H9 (cell line): ENCODE measurements at regions not wholly inside any gene's neighbourhood (a gene's known extent, or its start where the extent isn't known, plus 50 kb on each side); places are given as distances from the start of the nearest gene placed in this dataset.

Source experiments
- DNase-seq: peaks from one replicate; pipeline ENCODE4 v3.0.0-alpha.2; 2017
- H2AFZ ChIP-seq: one replicate; pipeline ENCODE4 v1.6.1; 2013; ENCODE audit warnings: mild to moderate bottlenecking, low read length, control low read depth, moderate library complexity
- H2AK5ac ChIP-seq: 2 replicates; pipeline ENCODE4 v1.6.1; 2013; ENCODE audit warnings: low read length, control low read depth, mixed read lengths; ENCODE audit not compliant: insufficient read length
- H2BK120ac ChIP-seq: one replicate; pipeline ENCODE4 v1.6.1; 2013; ENCODE audit warnings: low read depth, mild to moderate bottlenecking, low read length, control low read depth, inconsistent platforms; ENCODE audit not compliant: poor library complexity, severe bottlenecking
- H2BK12ac ChIP-seq: 2 replicates; pipeline ENCODE4 v1.6.1; 2013; ENCODE audit warnings: low read length, control low read depth, mixed read lengths, low read depth; ENCODE audit not compliant: insufficient read length
- H2BK15ac ChIP-seq: 2 replicates; pipeline ENCODE4 v1.6.1; 2013; ENCODE audit warnings: low read depth, low read length, control low read depth
- H2BK20ac ChIP-seq: one replicate; pipeline ENCODE4 v1.6.1; 2013; ENCODE audit warnings: low read depth, mild to moderate bottlenecking, low read length, control low read depth, inconsistent platforms; ENCODE audit not compliant: poor library complexity, severe bottlenecking
- H2BK5ac ChIP-seq: 2 replicates; pipeline ENCODE4 v1.6.1; 2013; ENCODE audit warnings: low read length, control low read depth, mixed read lengths; ENCODE audit not compliant: insufficient read length
- H3K14ac ChIP-seq: 2 replicates; pipeline ENCODE4 v1.6.1; 2013; ENCODE audit warnings: low read length, control low read depth; ENCODE audit not compliant: insufficient read depth
- H3K18ac ChIP-seq: 2 replicates; pipeline ENCODE4 v1.6.1; 2013; ENCODE audit warnings: low read depth, mild to moderate bottlenecking, mixed read lengths, low read length, control low read depth; ENCODE audit not compliant: insufficient read length
- H3K23ac ChIP-seq: 2 replicates; pipeline ENCODE4 v1.6.1; 2013; ENCODE audit warnings: low read length, control low read depth, mixed read lengths, low read depth; ENCODE audit not compliant: insufficient read length
- H3K23me2 ChIP-seq: 2 replicates; pipeline ENCODE4 v1.6.1; 2013; ENCODE audit warnings: low read depth, mild to moderate bottlenecking, mixed read lengths, low read length, control low read depth; ENCODE audit not compliant: insufficient read length, poor library complexity, severe bottlenecking
- H3K27ac ChIP-seq: 2 replicates; pipeline ENCODE4 v1.5.1; 2013; ENCODE audit warnings: low read length, control low read depth, mixed read lengths, low read depth; ENCODE audit not compliant: insufficient read length
- H3K27me3 ChIP-seq: 2 replicates; pipeline ENCODE4 v1.6.1; 2013; ENCODE audit warnings: low read length, control low read depth, inconsistent platforms; ENCODE audit not compliant: insufficient read depth
- H3K4ac ChIP-seq: 2 replicates; pipeline ENCODE4 v1.6.1; 2013; ENCODE audit warnings: low read depth, mild to moderate bottlenecking, control low read depth, inconsistent platforms, low read length, moderate library complexity
- H3K4me1 ChIP-seq: 2 replicates; pipeline ENCODE4 v1.6.1; 2013; ENCODE audit warnings: low read length, control low read depth, inconsistent platforms; ENCODE audit not compliant: insufficient read depth
- H3K4me2 ChIP-seq: 2 replicates; pipeline ENCODE4 v1.6.1; 2013; ENCODE audit warnings: low read length, control low read depth, mixed read lengths; ENCODE audit not compliant: insufficient read length, insufficient read depth
- H3K56ac ChIP-seq: 2 replicates; pipeline ENCODE4 v1.6.1; 2013; ENCODE audit warnings: low read depth, mild to moderate bottlenecking, mixed read lengths, low read length, control low read depth; ENCODE audit not compliant: insufficient read length
- H3K79me1 ChIP-seq: 2 replicates; pipeline ENCODE4 v1.6.1; 2013; ENCODE audit warnings: low read depth, mild to moderate bottlenecking, moderate library complexity, low read length, control low read depth, inconsistent platforms; ENCODE audit not compliant: insufficient read depth, poor library complexity, severe bottlenecking
- H3K79me2 ChIP-seq: 2 replicates; pipeline ENCODE4 v1.6.1; 2013; ENCODE audit warnings: low read length, control low read depth, inconsistent platforms; ENCODE audit not compliant: insufficient read depth
- H3K9ac ChIP-seq: 2 replicates; pipeline ENCODE4 v1.6.1; 2013; ENCODE audit warnings: low read length, control low read depth, mixed read lengths; ENCODE audit not compliant: insufficient read length; ENCODE audit errors: extremely low read depth
- H3K9me3 ChIP-seq: one replicate; pipeline ENCODE4 v1.6.1; 2013; ENCODE audit warnings: low read depth, low read length, inconsistent platforms; ENCODE audit not compliant: control insufficient read depth
- H3T11ph ChIP-seq: one replicate; pipeline ENCODE4 v1.6.1; 2013; ENCODE audit warnings: mild to moderate bottlenecking, low read length, control low read depth, inconsistent platforms
- H4K20me1 ChIP-seq: one replicate; pipeline ENCODE4 v1.6.1; 2013; ENCODE audit not compliant: control insufficient read depth, insufficient read length, insufficient read depth
- H4K5ac ChIP-seq: 2 replicates; pipeline ENCODE4 v1.6.1; 2013; ENCODE audit warnings: low read depth, mild to moderate bottlenecking, mixed read lengths, low read length, control low read depth; ENCODE audit not compliant: insufficient read length
- H4K8ac ChIP-seq: replicated peaks from 2 replicates; pipeline ENCODE4 v1.6.1; 2013; ENCODE audit warnings: low read length, control low read depth, mixed read lengths, low read depth; ENCODE audit not compliant: insufficient read length
- H4K91ac ChIP-seq: 2 replicates; pipeline ENCODE4 v1.6.1; 2013; ENCODE audit warnings: low read depth, mild to moderate bottlenecking, moderate library complexity, mixed read lengths, low read length, control low read depth; ENCODE audit not compliant: insufficient read length
- H3K27ac Mint-ChIP-seq, 3 experiments: 2 replicates in 2 of 3; 3 replicates in 1 of 3; pipeline ENCODE4 v1.8.0; 2020 to 2021; ENCODE audit warnings: mixed read lengths in 3 of 3, mild to moderate bottlenecking in 1 of 3, moderate library complexity in 1 of 3
- H3K27me3 Mint-ChIP-seq: 2 replicates; pipeline ENCODE4 v1.8.0; 2021; ENCODE audit warnings: low read depth, mild to moderate bottlenecking, moderate library complexity, mixed read lengths
- H3K36me3 Mint-ChIP-seq, 3 experiments: 2 replicates in 2 of 3; 3 replicates in 1 of 3; pipeline ENCODE4 v1.8.0; 2020 to 2021; ENCODE audit warnings: low read depth in 3 of 3, mixed read lengths in 3 of 3; ENCODE audit not compliant: insufficient read depth in 1 of 3
- H3K4me1 Mint-ChIP-seq, 2 experiments: 2 replicates each; pipeline ENCODE4 v1.8.0; 2020; ENCODE audit warnings: mixed read lengths in 2 of 2
- H3K4me3 Mint-ChIP-seq, 2 experiments: 2 replicates in 1 of 2; 3 replicates in 1 of 2; pipeline ENCODE4 v1.8.0; 2020 to 2021; ENCODE audit warnings: mild to moderate bottlenecking in 2 of 2, mixed read lengths in 2 of 2, moderate library complexity in 1 of 2
- H3K9me3 Mint-ChIP-seq, 2 experiments: 2 replicates in 1 of 2; 3 replicates in 1 of 2; pipeline ENCODE4 v1.8.0; 2020; ENCODE audit warnings: mild to moderate bottlenecking in 2 of 2, mixed read lengths in 2 of 2, moderate library complexity in 1 of 2
- CTCF ChIP-seq: fragments of 200-600 bp; sonication (generic); conservative IDR thresholded peaks from 3 replicates; pipeline ENCODE4 v1.8.0; 2021; ENCODE audit warnings: antibody characterized with exemption, mild to moderate bottlenecking
- WGBS: extraction: QIAGEN DNeasy Blood & Tissue Kit; methylation state at CpG from one replicate; pipeline ENCODE4 v1.1.7; 2013; ENCODE audit warnings: missing lambda C conversion rate, low lambda C conversion rate, mixed read lengths; ENCODE audit not compliant: insufficient read length; ENCODE audit errors: extremely low coverage; 5-methylcytosine and 5-hydroxymethylcytosine counted together

- H3K4me3 Mint-ChIP-seq: no peak overlapping the region
- no peak overlapping the region for H3K4ac ChIP-seq
- H3K18ac ChIP-seq: no peak overlapping the region
- H3K9me3 ChIP-seq: no peaks in the 10 kb centered on the region
- H3K4me1 Mint-ChIP-seq: no peaks in the 10 kb centered on the region
- H2BK5ac ChIP-seq: no peak overlapping the region
- no CpG with 5 or more reads among the region's 2 CpGs for WGBS
- no peak overlapping the region for H3K23ac ChIP-seq
- no peak overlapping the region for H2BK20ac ChIP-seq
- H4K5ac ChIP-seq: no peak overlapping the region
- no peak overlapping the region for H2AK5ac ChIP-seq
- H3K36me3 Mint-ChIP-seq: no peaks in the 10 kb centered on the region
- no peak overlapping the region for H3K4me2 ChIP-seq
- no peaks in the 10 kb centered on the region for H3K9me3 Mint-ChIP-seq
- no peaks in the 10 kb centered on the region for H3K79me1 ChIP-seq
- H2AFZ ChIP-seq: no peak overlapping the region
- H4K8ac ChIP-seq: no peak overlapping the region
- DNase-seq: no peak
- peaks cover 9% of the 10 kb centered on the region; the same call in 1 of the 2 replicates for H3K27me3 Mint-ChIP-seq
- no peak overlapping the region for H2BK15ac ChIP-seq
- no peak overlapping the region for H3K14ac ChIP-seq
- no peaks in the 10 kb centered on the region for H3K27me3 ChIP-seq
- no peak overlapping the region for H3T11ph ChIP-seq
- H3K27ac Mint-ChIP-seq: no peak overlapping the region
- no peak overlapping the region for H2BK120ac ChIP-seq
- H4K91ac ChIP-seq: no peak overlapping the region
- H3K23me2 ChIP-seq: no peaks in the 10 kb centered on the region
- H2BK12ac ChIP-seq: no peak overlapping the region
- no peak for TF ChIP-seq CTCF
- H3K79me2 ChIP-seq: no peaks in the 10 kb centered on the region
- H3K4me1 ChIP-seq: no peaks in the 10 kb centered on the region
- H3K9ac ChIP-seq: no peak overlapping the region
- no peaks in the 10 kb centered on the region for H4K20me1 ChIP-seq
- H3K27ac ChIP-seq: no peak overlapping the region
- no peak overlapping the region for H3K56ac ChIP-seq
These were observed 165.0 kb downstream of the ASB1 start for GRCh38 chr2:238591732-238592131.
